Frontal cortex (tissue), 3 donors: ENCODE measurements at regions not wholly inside any gene's neighbourhood (a gene's known extent, or its start where the extent isn't known, plus 50 kb on each side); places are given as distances from the start of the nearest gene placed in this dataset.
A peak's percentile ranks its signal among the peaks of the same experiment; 100 is the strongest.

ENCODE experiments used
- DNase-seq, 2 donors: peaks; one replicate each; pipeline ENCODE4 v3.0.0; 2012; ENCODE audit warnings: low spot score in 2 of 2
- FAIRE-seq: peaks from 2 replicates; lab custom pipeline; 2012; peaks lifted over from hg19 to GRCh38; lab: Jason Lieb, UNC
- donor health status: control.
- donor health status: control.
- donor health status: control.

- FAIRE-seq, result no peak
- DNase-seq, result no peak
These were observed 362.9 kb downstream of the PCNX1 start for GRCh38 chr14:71270111-71270510.

GRCh38 chr14:71271166-71271945 lies 364.1 kb downstream of the PCNX1 start:
- FAIRE-seq (no peak), DNase-seq (no peak)

GRCh38 chr14:71273366-71273765 lies 366.1 kb downstream of the PCNX1 start:
- DNase-seq (no peak), FAIRE-seq (no peak)

- DNase-seq, result no peak
- FAIRE-seq, result no peak
These were observed 376.8 kb downstream of the PCNX1 start for GRCh38 chr14:71284048-71284447.

- DNase-seq (no peak), FAIRE-seq (no peak)
These were observed 378.9 kb downstream of the PCNX1 start for GRCh38 chr14:71286126-71286525.

- FAIRE-seq, result no peak
- no peak for DNase-seq
These were observed 380.3 kb downstream of the PCNX1 start for GRCh38 chr14:71287567-71287966.

- DNase-seq (no peak), FAIRE-seq (no peak)
These were observed 382.3 kb downstream of the PCNX1 start for GRCh38 chr14:71289536-71289935.

- no peak for DNase-seq
These were observed 383.0 kb downstream of the PCNX1 start for GRCh38 chr14:71290301-71290700.

GRCh38 chr14:71290960-71291466 lies 383.8 kb downstream of the PCNX1 start:
- no peak for FAIRE-seq
- peak in 1 of 2 donors; percentile 25 for DNase-seq

More at GRCh38 chr14:71290301-71290700, 383.0 kb downstream of the PCNX1 start:
- no peak for FAIRE-seq

GRCh38 chr14:71296184-71296583 lies 388.9 kb downstream of the PCNX1 start:
- no peak for FAIRE-seq
- DNase-seq, result no peak

GRCh38 chr14:71300566-71301330 lies 393.5 kb downstream of the PCNX1 start:
- DNase-seq, result no peak
- no peak for FAIRE-seq

GRCh38 chr14:71301611-71302010 lies 394.4 kb downstream of the PCNX1 start:
- DNase-seq (no peak), FAIRE-seq (no peak)

GRCh38 chr14:71304690-71305089 lies 397.4 kb downstream of the PCNX1 start:
- DNase-seq, result no peak
- FAIRE-seq, result no peak

GRCh38 chr14:71308671-71309070 lies 401.4 kb downstream of the PCNX1 start:
- DNase-seq (no peak), FAIRE-seq (no peak)

GRCh38 chr14:71309756-71310155 lies 402.5 kb downstream of the PCNX1 start:
- DNase-seq (no peak), FAIRE-seq (no peak)

- no peak for FAIRE-seq
These were observed 403.8 kb downstream of the PCNX1 start for GRCh38 chr14:71311061-71311460.

GRCh38 chr14:71314717-71315116 lies 407.5 kb downstream of the PCNX1 start:
- no peak for FAIRE-seq
- DNase-seq, result no peak

More at GRCh38 chr14:71311061-71311460, 403.8 kb downstream of the PCNX1 start:
- no peak for DNase-seq

- DNase-seq (no peak), FAIRE-seq (no peak)
These were observed 410.3 kb downstream of the PCNX1 start for GRCh38 chr14:71317385-71318096.

- DNase-seq (no peak), FAIRE-seq (no peak)
These were observed 410.8 kb downstream of the PCNX1 start for GRCh38 chr14:71318097-71318459.

GRCh38 chr14:71319666-71320065 lies 412.4 kb downstream of the PCNX1 start:
- DNase-seq, result peak in 1 of 2 donors; percentile 20
- FAIRE-seq, result no peak
